ENCODE measurements at regions not wholly inside any gene's neighbourhood (a gene's known extent, or its start where the extent isn't known, plus 50 kb on each side); places are given as distances from the start of the nearest gene placed in this dataset.

DNA sequence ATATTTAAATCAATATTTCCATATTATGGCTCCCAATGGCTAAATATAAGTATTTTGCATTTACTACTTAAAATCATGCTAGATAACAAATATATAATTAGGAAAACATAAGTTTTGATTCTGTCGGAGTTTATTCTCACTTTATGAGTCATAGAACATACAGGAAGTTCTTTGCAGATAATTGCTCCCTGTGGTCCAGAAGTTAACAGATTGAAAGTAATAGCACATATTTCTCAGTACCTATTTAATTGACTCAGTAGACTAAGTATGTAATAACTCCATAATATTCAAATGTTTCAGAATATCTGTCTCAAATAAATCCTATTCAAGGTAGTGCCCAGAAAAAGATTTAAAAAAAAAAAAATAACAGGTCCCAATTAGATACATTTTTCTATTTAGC, 806.0 kb upstream of the ATXN7L3B start:
- TF ChIP-seq ZNF274 (IDR thresholded peaks at IDR 0.05; ENCODE audit: low read depth, low read length) (no peak), SUZ12 (IDR thresholded peaks at IDR 0.05; ENCODE audit: extremely low read depth, insufficient read depth, insufficient read length) (no peak), YY1 (IDR thresholded peaks at IDR 0.05; ENCODE audit: insufficient read depth, insufficient read length) (no peak)
- H3K9ac ChIP-seq (ENCODE audit: insufficient read length, low read depth) = no peak overlapping the region
- no peak for DNase-seq (ENCODE audit: low read depth, low spot score)

DNA sequence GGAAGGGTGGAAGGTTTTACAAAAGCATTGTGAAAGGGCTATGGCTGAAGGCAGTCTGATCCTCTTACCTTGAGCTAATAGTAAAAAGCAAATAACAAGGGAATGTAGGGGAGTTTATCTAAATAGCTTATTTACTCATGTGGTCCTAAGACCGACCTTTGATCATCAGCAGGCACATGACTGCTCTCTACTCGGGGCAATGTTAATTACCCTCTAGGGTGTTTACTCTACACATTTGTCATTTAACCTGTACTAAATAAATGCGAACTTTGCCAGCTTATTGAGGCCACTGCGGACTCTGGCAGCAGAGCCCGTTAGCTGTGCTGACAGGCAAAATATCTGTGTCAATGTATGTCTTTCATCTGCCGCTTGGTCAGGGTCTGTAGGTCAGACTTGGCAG, 768.3 kb upstream of the ATXN7L3B start:
- Histone ChIP-seq H3K9ac (ENCODE audit: insufficient read length, low read depth) (no peak overlapping the region), H3K4me1 (ENCODE audit: insufficient read depth, insufficient read length) (no peaks in the 10 kb centered on the region), H3K4me3 (ENCODE audit: insufficient read length, low read depth) (no peak overlapping the region), H3K36me3 (ENCODE audit: insufficient read depth, insufficient read length, low read length) (no peaks in the 10 kb centered on the region), H3K9me3 (ENCODE audit: insufficient read depth, low read length) (peaks cover 34% of the 10 kb centered on the region), H3K27me3 (ENCODE audit: insufficient read depth, insufficient read length) (no peaks in the 10 kb centered on the region)
- no peak for DNase-seq (ENCODE audit: low read depth, low spot score)
- no peak for TF ChIP-seq SUZ12 (IDR thresholded peaks at IDR 0.05; ENCODE audit: extremely low read depth, insufficient read depth, insufficient read length)
- no peak for TF ChIP-seq ZNF274 (IDR thresholded peaks at IDR 0.05; ENCODE audit: low read depth, low read length)
- TF ChIP-seq YY1 (IDR thresholded peaks at IDR 0.05; ENCODE audit: insufficient read depth, insufficient read length) = no peak

More for the DNA sequence above, 806.0 kb upstream of the ATXN7L3B start:
- Histone ChIP-seq H3K36me3 (ENCODE audit: insufficient read depth, insufficient read length, low read length) (no peaks in the 10 kb centered on the region), H3K9me3 (ENCODE audit: insufficient read depth, low read length) (no peaks in the 10 kb centered on the region; the same call in 1 of the 2 replicates), H3K4me3 (ENCODE audit: insufficient read length, low read depth) (no peak overlapping the region), H3K27me3 (ENCODE audit: insufficient read depth, insufficient read length) (no peaks in the 10 kb centered on the region), H3K4me1 (ENCODE audit: insufficient read depth, insufficient read length) (no peaks in the 10 kb centered on the region)

- Histone ChIP-seq H3K36me3 (ENCODE audit: insufficient read depth, insufficient read length, low read length) (no peaks in the 10 kb centered on the region), H3K4me1 (ENCODE audit: insufficient read depth, insufficient read length) (no peaks in the 10 kb centered on the region), H3K9me3 (ENCODE audit: insufficient read depth, low read length) (peaks cover 28% of the 10 kb centered on the region), H3K4me3 (ENCODE audit: insufficient read length, low read depth) (no peak overlapping the region), H3K27me3 (ENCODE audit: insufficient read depth, insufficient read length) (no peaks in the 10 kb centered on the region), H3K9ac (ENCODE audit: insufficient read length, low read depth) (no peak overlapping the region)
- TF ChIP-seq YY1 (IDR thresholded peaks at IDR 0.05; ENCODE audit: insufficient read depth, insufficient read length) = no peak
- no peak for TF ChIP-seq SUZ12 (IDR thresholded peaks at IDR 0.05; ENCODE audit: extremely low read depth, insufficient read depth, insufficient read length)
- TF ChIP-seq ZNF274 (IDR thresholded peaks at IDR 0.05; ENCODE audit: low read depth, low read length) = no peak
- DNase-seq (ENCODE audit: low read depth, low spot score) = no peak
These were observed 739.1 kb upstream of the ATXN7L3B start for GRCh38 chr12:73798523-73798922.

DNA sequence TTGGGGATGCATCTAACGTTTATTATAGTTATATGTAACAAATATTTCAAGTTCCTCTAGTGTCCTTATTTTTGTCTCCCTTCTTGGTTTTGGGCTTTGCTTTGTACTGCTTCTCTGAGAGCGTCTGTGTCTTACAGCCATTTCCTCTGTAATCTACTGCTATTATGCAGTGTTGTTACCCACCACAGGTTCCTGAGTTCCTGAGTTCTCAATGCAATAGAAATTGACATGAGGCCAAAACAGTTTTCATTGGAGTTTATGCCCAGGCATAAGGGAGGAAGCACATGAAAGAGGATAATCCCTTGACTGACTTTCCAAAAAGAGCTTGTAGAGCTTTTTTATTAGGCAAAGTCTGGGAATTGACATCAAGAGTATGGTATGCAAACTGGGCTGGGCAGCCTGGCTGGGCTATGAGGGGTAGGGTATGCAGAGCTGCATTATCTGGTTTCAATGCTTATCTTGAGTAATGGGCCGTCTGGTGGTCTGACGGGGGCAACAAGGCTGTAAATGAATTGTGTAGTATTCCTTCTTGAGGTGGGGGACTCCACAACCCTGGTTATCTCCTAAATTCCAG, 722.5 kb upstream of the ATXN7L3B start:
- no peak overlapping the region for H3K9ac ChIP-seq (ENCODE audit: insufficient read length, low read depth)
- no peaks in the 10 kb centered on the region for H3K9me3 ChIP-seq (ENCODE audit: insufficient read depth, low read length)
- no peaks in the 10 kb centered on the region for H3K36me3 ChIP-seq (ENCODE audit: insufficient read depth, insufficient read length, low read length)
- H3K4me3 ChIP-seq (ENCODE audit: insufficient read length, low read depth) = no peak overlapping the region
- peaks cover 1% of the 10 kb centered on the region for H3K4me1 ChIP-seq (ENCODE audit: insufficient read depth, insufficient read length)
- DNase-seq (ENCODE audit: low read depth, low spot score) = peak; percentile 18
- H3K27me3 ChIP-seq (ENCODE audit: insufficient read depth, insufficient read length) = no peaks in the 10 kb centered on the region
- TF ChIP-seq SUZ12 (IDR thresholded peaks at IDR 0.05; ENCODE audit: extremely low read depth, insufficient read depth, insufficient read length) (no peak), ZNF274 (IDR thresholded peaks at IDR 0.05; ENCODE audit: low read depth, low read length) (no peak), YY1 (IDR thresholded peaks at IDR 0.05; ENCODE audit: insufficient read depth, insufficient read length) (no peak)

DNA sequence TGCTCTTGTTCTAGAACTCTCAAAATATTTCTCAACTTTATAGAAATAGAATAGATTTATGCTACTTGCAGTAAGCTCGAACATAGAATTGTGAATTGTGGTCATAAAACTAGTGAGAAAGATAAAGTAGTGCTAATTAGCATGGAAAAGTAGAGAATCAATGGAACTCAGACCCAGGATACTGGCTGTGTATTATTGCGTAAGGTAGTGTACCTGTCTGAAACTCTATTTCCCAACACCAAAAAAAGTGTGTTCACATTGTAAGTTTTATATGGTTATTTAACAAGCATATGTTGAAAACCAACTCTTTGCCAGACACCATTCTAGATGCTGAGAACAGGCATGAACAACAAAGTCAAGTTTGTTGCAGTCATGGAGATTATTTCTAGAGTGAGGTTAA, 720.5 kb upstream of the ATXN7L3B start:
- Histone ChIP-seq H3K27me3 (ENCODE audit: insufficient read depth, insufficient read length) (no peaks in the 10 kb centered on the region), H3K36me3 (ENCODE audit: insufficient read depth, insufficient read length, low read length) (no peaks in the 10 kb centered on the region), H3K4me1 (ENCODE audit: insufficient read depth, insufficient read length) (peaks cover 1% of the 10 kb centered on the region), H3K9ac (ENCODE audit: insufficient read length, low read depth) (no peak overlapping the region), H3K9me3 (ENCODE audit: insufficient read depth, low read length) (peaks cover 17% of the 10 kb centered on the region), H3K4me3 (ENCODE audit: insufficient read length, low read depth) (no peak overlapping the region)
- TF ChIP-seq YY1 (IDR thresholded peaks at IDR 0.05; ENCODE audit: insufficient read depth, insufficient read length) = no peak
- TF ChIP-seq ZNF274 (IDR thresholded peaks at IDR 0.05; ENCODE audit: low read depth, low read length) = no peak
- TF ChIP-seq SUZ12 (IDR thresholded peaks at IDR 0.05; ENCODE audit: extremely low read depth, insufficient read depth, insufficient read length) = no peak
- no peak for DNase-seq (ENCODE audit: low read depth, low spot score)

DNA sequence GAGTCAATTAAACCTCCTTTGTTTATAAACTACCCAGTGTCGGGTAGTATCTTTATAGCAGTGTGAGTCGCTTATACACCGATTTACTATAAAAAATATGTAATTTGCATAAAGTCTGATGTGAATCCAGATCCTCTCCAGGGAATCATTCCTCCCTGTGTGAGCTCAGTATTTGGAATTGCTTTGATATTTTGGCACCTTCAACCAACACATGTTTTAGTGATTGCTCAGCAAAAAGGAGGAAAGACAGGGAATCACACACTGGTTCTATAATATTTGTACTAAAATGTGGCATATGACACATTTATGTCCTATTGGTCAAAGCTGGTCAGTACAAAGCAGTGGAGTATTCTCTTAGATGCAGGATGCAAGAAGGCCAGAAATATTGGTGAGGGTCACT, 703.9 kb upstream of the ATXN7L3B start:
- no peak for DNase-seq (ENCODE audit: low read depth, low spot score)
- Histone ChIP-seq H3K9me3 (ENCODE audit: insufficient read depth, low read length) (no peaks in the 10 kb centered on the region), H3K9ac (ENCODE audit: insufficient read length, low read depth) (no peak overlapping the region), H3K27me3 (ENCODE audit: insufficient read depth, insufficient read length) (no peaks in the 10 kb centered on the region), H3K36me3 (ENCODE audit: insufficient read depth, insufficient read length, low read length) (no peaks in the 10 kb centered on the region), H3K4me1 (ENCODE audit: insufficient read depth, insufficient read length) (no peaks in the 10 kb centered on the region), H3K4me3 (ENCODE audit: insufficient read length, low read depth) (no peak overlapping the region)
- TF ChIP-seq ZNF274 (IDR thresholded peaks at IDR 0.05; ENCODE audit: low read depth, low read length) (no peak), SUZ12 (IDR thresholded peaks at IDR 0.05; ENCODE audit: extremely low read depth, insufficient read depth, insufficient read length) (no peak), YY1 (IDR thresholded peaks at IDR 0.05; ENCODE audit: insufficient read depth, insufficient read length) (no peak)

- no peak for TF ChIP-seq SUZ12 (IDR thresholded peaks at IDR 0.05; ENCODE audit: extremely low read depth, insufficient read depth, insufficient read length)
- no peak for TF ChIP-seq YY1 (IDR thresholded peaks at IDR 0.05; ENCODE audit: insufficient read depth, insufficient read length)
- TF ChIP-seq ZNF274 (IDR thresholded peaks at IDR 0.05; ENCODE audit: low read depth, low read length) = no peak
- Histone ChIP-seq H3K4me3 (ENCODE audit: insufficient read length, low read depth) (no peak overlapping the region), H3K36me3 (ENCODE audit: insufficient read depth, insufficient read length, low read length) (no peaks in the 10 kb centered on the region), H3K9ac (ENCODE audit: insufficient read length, low read depth) (no peak overlapping the region), H3K27me3 (ENCODE audit: insufficient read depth, insufficient read length) (no peaks in the 10 kb centered on the region), H3K9me3 (ENCODE audit: insufficient read depth, low read length) (no peaks in the 10 kb centered on the region), H3K4me1 (ENCODE audit: insufficient read depth, insufficient read length) (no peaks in the 10 kb centered on the region)
- no peak for DNase-seq (ENCODE audit: low read depth, low spot score)
These were observed 695.7 kb upstream of the ATXN7L3B start for GRCh38 chr12:73841963-73842362.
